Adipocyte (in vitro differentiated cells): ENCODE measurements at regions not wholly inside any gene's neighbourhood (a gene's known extent, or its start where the extent isn't known, plus 50 kb on each side); places are given as distances from the start of the nearest gene placed in this dataset.
A peak's percentile ranks its signal among the peaks of the same experiment; 100 is the strongest.

Experiments
- DNase-seq: peaks from one replicate; pipeline ENCODE4 v3.0.0-alpha.2; 2015; ENCODE audit warnings: low read depth
- H3K27me3 ChIP-seq: replicated peaks from 2 replicates; pipeline ENCODE4 v1.7.0; 2013; ENCODE audit warnings: mild to moderate bottlenecking, low read length, moderate library complexity; ENCODE audit not compliant: control insufficient read depth, insufficient read depth
- H3K36me3 ChIP-seq: 2 replicates; pipeline ENCODE4 v1.7.0; 2013; ENCODE audit warnings: low read length, mild to moderate bottlenecking, moderate library complexity; ENCODE audit not compliant: control insufficient read depth, insufficient read depth, severe bottlenecking
- H3K4me1 ChIP-seq: 2 replicates; pipeline ENCODE4 v1.7.0; 2013; ENCODE audit warnings: mild to moderate bottlenecking, low read length, moderate library complexity; ENCODE audit not compliant: control insufficient read depth, insufficient read depth
- H3K4me3 ChIP-seq: 2 replicates; pipeline ENCODE4 v1.7.0; 2013; ENCODE audit warnings: mild to moderate bottlenecking, low read length, moderate library complexity
- H3K9ac ChIP-seq: 2 replicates; pipeline ENCODE4 v1.7.0; 2013; ENCODE audit warnings: mild to moderate bottlenecking, low read length, moderate library complexity
- H3K9me3 ChIP-seq: 2 replicates; pipeline ENCODE4 v1.7.0; 2013; ENCODE audit warnings: mild to moderate bottlenecking, low read length, moderate library complexity; ENCODE audit not compliant: control insufficient read depth

DNA sequence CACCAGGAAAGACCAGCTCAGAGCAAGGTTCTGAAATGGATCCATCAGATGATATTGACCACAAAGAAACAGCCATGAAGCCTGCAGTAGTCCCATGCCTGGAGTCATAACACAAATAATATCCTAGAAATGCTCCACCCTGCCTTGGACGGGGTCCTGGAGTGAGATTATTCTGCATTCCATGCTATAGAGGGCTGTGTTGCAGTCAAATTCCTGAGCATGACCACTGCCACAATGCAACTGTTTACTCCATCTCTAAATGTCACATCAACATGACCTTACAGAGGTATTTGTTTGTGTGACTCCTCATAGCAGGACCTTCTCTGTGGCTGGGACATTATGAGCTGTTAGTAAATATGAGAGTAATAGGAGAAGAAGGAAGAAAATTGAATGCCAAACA lies 257.5 kb upstream of the TCF21 start:
- H3K9me3 ChIP-seq = no peaks in the 10 kb centered on the region
- peak; percentile 78 for DNase-seq
- peaks cover 46% of the 10 kb centered on the region for H3K4me1 ChIP-seq
- H3K4me3 ChIP-seq = peak overlapping the region; percentile 18
- H3K9ac ChIP-seq = peak overlapping the region; percentile 73
- no peaks in the 10 kb centered on the region for H3K27me3 ChIP-seq
- no peaks in the 10 kb centered on the region for H3K36me3 ChIP-seq

DNA sequence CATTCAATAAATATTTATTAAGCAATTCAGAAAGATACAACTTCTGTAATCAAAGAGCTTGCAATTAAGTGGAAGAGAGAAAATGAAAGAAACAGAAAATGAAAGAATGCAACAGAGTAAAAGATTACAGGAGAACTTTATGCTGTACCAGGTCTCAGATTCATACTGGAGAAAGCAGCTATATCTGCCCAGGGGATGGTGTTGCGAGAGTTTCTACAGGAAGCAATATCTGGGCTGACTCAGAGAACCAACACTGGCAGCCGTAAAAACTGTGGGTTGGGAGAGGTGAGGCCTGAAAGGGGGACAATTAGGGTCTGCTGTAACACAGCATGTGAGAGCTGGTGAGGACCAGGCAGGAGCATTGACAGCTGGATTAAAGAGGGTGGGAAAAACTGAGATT lies 256.7 kb upstream of the TCF21 start:
- H3K9me3 ChIP-seq = no peaks in the 10 kb centered on the region
- peak overlapping the region; percentile 73 for H3K9ac ChIP-seq
- H3K27me3 ChIP-seq = no peaks in the 10 kb centered on the region
- peak overlapping the region; percentile 18 for H3K4me3 ChIP-seq
- peaks cover 53% of the 10 kb centered on the region for H3K4me1 ChIP-seq
- H3K36me3 ChIP-seq = no peaks in the 10 kb centered on the region
- peak; percentile 70 for DNase-seq

DNA sequence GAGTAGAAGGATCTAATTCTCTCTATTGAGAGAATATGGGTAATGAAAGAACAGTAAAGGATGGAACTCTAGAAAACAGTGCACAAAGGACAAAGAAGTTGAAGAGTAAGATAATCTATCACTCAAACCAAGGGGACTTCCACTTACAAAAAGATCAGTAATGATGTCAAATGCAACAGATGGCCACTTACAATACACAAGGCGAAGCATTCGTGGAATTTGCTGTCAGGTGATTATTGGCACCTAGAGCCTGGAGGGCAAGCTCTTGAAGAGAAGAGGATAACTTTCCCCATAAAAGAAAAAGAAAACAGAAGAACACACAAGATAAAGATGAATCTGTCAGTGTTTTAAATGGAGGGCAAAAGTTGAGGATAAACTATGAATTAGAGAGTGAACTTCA lies 256.0 kb upstream of the TCF21 start:
- peaks cover 60% of the 10 kb centered on the region for H3K4me1 ChIP-seq
- DNase-seq = no peak

DNA sequence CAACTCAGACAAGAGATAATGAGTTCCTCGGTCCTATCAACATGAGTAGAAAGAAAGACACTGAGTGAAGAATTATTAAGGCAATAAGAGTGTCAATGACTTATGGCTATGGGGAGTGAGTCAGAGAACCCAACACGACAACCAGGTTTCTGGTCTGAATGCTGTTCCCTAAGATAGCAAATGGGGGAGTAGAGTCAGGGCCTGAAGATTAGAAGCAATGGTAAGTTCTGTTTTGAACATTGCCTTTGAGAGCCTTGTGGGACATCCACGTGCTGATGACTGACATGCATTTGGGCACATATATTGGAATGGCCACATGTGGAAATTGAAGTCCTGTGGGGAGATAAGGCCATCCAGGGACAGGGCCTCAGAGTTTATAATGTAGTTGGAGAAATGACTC lies 254.4 kb upstream of the TCF21 start:
- no peaks in the 10 kb centered on the region for H3K27me3 ChIP-seq
- no peak overlapping the region for H3K9ac ChIP-seq
- DNase-seq = no peak
- H3K9me3 ChIP-seq = no peaks in the 10 kb centered on the region
- H3K36me3 ChIP-seq = no peaks in the 10 kb centered on the region
- H3K4me1 ChIP-seq = peaks cover 63% of the 10 kb centered on the region
- H3K4me3 ChIP-seq = no peak overlapping the region

More for the DNA sequence above, 256.0 kb upstream of the TCF21 start:
- Histone ChIP-seq H3K9ac (peak overlapping the region; percentile 73), H3K27me3 (no peaks in the 10 kb centered on the region), H3K9me3 (no peaks in the 10 kb centered on the region), H3K4me3 (no peak overlapping the region), H3K36me3 (no peaks in the 10 kb centered on the region)

DNA sequence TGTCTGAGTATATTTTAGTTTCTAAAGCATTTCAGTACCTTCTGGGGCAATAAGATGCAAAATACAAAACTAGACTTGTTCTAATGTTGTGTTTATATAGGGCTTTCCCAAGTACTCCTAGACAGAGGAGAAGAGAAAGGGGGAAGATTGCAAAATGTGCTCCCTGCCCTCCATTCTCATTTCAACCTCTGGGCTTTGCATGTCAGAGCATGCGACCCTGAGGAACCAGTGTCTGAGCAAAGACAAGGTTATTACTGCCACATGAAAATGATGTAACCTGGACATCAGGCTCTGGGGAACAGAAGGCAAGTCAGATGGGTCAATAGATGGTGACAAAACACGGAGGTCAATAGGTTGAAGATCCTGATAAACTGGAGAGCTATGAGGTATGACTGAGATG lies 253.5 kb upstream of the TCF21 start:
- Histone ChIP-seq H3K9ac (no peak overlapping the region), H3K27me3 (no peaks in the 10 kb centered on the region), H3K36me3 (no peaks in the 10 kb centered on the region), H3K9me3 (no peaks in the 10 kb centered on the region), H3K4me3 (no peak overlapping the region), H3K4me1 (peaks cover 57% of the 10 kb centered on the region)
- DNase-seq = no peak

DNA sequence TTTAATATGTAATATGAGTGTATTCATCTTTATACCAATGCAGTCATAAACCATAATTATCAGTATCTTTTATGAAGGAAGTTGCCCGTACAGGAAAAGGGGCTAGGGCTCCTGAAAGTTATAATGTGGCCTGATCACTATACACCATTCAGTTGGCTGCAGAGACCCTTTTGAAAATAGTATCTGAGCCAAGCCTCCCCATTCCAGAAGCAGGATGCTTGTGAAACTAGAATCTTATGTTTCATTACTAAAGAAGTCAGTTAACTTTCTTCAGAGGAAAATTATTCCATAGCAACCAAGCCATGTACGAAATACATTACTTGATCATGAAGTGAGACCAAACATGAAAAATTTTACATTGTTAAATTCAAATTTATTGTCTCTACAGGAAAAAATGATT lies 251.5 kb upstream of the TCF21 start:
- H3K4me3 ChIP-seq = peak overlapping the region; percentile 12
- no peaks in the 10 kb centered on the region for H3K9me3 ChIP-seq
- H3K36me3 ChIP-seq = no peaks in the 10 kb centered on the region
- no peaks in the 10 kb centered on the region for H3K27me3 ChIP-seq
- peak overlapping the region; percentile 60 for H3K9ac ChIP-seq
- no peak for DNase-seq
- peaks cover 37% of the 10 kb centered on the region for H3K4me1 ChIP-seq

DNA sequence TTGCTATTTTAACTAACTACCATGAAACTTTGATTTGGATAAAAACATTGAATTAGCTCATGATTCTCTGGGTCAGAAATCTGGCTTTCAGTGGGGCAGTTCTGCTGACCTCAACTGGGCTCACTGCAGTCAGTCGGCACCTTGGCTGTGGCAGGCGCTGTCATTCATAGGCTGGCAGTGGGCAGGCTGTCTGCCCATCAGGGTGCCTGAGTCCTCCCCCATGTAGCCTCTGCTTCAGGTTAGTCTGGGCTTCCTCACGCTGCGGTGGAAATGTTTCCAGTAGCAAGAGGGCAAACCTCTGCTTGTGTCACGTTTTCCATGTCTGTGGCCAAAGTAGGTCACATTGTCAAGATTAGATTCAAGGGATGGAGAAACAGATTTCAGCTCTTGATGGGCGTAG lies 251.0 kb upstream of the TCF21 start:
- DNase-seq = no peak
- Histone ChIP-seq H3K36me3 (no peaks in the 10 kb centered on the region), H3K9ac (peak overlapping the region; percentile 60), H3K27me3 (no peaks in the 10 kb centered on the region), H3K9me3 (no peaks in the 10 kb centered on the region), H3K4me1 (peaks cover 34% of the 10 kb centered on the region), H3K4me3 (peak overlapping the region; percentile 1)

DNA sequence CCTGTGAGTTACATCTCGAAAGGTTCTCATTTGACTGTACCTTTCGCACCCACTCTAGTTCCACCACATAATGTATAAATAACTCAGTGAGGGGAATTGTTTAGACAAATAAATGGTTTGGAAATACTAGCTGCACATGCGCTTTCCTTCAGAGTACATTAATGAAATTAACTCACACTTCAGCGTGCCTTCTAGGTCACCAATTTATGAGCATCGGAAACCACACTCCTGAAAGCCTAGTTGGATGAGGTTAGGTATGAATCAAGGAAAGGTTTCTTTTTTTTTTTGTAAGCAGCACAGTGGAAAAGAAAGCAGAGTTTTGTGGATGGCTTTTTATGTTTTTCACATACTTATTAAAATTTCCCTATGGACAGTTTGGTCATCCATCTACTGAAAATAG lies 247.8 kb upstream of the TCF21 start:
- H3K36me3 ChIP-seq = no peaks in the 10 kb centered on the region
- H3K27me3 ChIP-seq = no peaks in the 10 kb centered on the region
- H3K4me3 ChIP-seq = no peak overlapping the region
- H3K9me3 ChIP-seq = no peaks in the 10 kb centered on the region
- peaks cover 35% of the 10 kb centered on the region for H3K4me1 ChIP-seq
- H3K9ac ChIP-seq = no peak overlapping the region
- no peak for DNase-seq

DNA sequence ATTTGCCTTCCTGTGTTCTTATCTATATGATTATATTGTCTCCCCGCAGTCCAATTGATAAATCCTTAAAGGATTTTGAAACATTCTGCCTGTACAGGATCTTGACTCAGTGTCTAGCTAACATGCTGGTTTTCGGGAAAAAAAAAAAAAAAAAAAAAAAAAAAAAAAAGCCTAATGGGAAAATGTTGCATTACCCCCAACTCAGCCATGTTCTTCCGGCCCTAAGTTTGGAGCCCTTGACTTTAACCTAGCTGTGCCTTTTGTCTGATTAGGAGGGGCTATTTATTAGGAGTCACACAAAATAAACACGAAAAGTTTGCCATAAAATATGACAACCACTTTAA lies 244.4 kb upstream of the TCF21 start:
- Histone ChIP-seq H3K36me3 (no peaks in the 10 kb centered on the region), H3K9me3 (no peaks in the 10 kb centered on the region), H3K4me1 (peaks cover 26% of the 10 kb centered on the region), H3K4me3 (no peak overlapping the region), H3K9ac (peak overlapping the region; percentile 75), H3K27me3 (no peaks in the 10 kb centered on the region)
- DNase-seq = no peak

DNA sequence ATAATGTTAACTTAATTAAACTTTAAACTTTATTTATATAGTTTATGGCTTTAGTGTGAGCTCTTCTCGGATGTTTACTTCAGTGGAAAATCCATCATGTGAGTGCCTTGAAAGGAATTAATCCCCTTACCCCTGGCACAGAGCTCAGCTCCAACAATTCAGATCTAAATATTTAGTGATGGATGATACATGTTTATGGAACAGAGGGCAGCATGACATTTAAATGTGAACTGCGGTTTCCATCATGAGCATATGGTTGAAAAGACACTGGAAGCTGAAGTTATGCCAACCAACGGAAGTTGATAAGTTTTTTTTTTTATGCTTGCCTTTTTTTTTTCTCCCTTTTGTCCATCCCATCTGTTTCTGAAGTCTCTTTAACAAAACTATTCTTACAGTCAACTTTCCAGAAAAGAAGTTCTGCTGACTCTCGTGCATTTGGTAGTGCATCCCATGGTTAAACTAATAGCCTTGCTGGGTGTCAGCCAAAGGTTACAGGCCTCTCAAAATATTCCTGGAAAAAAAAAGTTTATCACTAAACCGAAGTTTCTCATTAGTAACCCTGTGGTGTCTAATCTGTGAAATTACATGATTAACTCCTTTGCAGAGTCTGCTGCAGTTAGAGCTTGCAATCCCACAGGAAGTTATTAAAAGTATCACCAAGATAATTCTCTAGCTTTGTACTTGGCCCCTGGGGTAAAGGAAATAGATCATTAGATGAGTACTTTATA lies 243.9 kb upstream of the TCF21 start:
- H3K4me3 ChIP-seq = no peak overlapping the region
- H3K36me3 ChIP-seq = no peaks in the 10 kb centered on the region
- DNase-seq = peak; percentile 20
- no peaks in the 10 kb centered on the region for H3K9me3 ChIP-seq
- H3K9ac ChIP-seq = peak overlapping the region; percentile 75
- no peaks in the 10 kb centered on the region for H3K27me3 ChIP-seq
- H3K4me1 ChIP-seq = peaks cover 26% of the 10 kb centered on the region

DNA sequence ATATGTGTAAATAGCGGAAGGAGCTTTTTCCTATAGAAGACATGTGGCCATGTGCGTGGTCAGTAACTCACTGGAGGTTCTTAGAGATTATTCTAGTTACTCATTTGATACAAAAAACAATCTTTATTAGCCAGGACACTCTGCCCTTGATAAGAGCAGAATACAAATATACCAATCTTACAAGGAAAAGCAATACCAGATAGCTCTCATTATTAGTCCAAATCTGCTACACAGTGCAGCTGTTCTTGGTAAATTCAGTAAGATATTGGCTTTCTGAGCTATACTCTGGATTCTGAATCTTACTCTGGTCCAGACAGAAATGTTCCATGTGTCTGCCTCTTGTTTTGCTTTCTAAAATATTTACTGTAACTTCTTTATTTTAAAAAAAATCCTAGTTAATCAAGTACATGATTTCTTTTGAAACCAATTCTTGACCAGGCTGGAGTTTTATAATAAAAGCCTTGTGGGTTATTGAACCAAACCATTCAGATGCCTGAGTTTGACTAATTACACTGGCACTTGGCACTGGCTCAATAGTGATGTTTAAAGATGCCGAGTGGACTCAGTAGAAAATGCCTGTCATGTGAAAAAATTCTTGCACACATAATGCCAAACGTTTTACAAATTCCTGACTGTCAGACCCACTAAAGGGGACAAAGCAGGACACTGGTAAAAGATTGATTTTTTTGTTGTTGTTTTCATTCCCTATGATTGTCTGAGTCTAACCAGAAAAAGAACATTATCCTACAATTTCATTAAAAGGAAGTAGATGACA lies 242.8 kb upstream of the TCF21 start:
- no peaks in the 10 kb centered on the region for H3K36me3 ChIP-seq
- peak overlapping the region; percentile 39 for H3K4me3 ChIP-seq
- peaks cover 26% of the 10 kb centered on the region for H3K4me1 ChIP-seq
- H3K27me3 ChIP-seq = no peaks in the 10 kb centered on the region
- DNase-seq = peak; percentile 82
- H3K9me3 ChIP-seq = no peaks in the 10 kb centered on the region
- H3K9ac ChIP-seq = peak overlapping the region; percentile 75
